ENCODE measurements at regions not wholly inside any gene's neighbourhood (a gene's known extent, or its start where the extent isn't known, plus 50 kb on each side); places are given as distances from the start of the nearest gene placed in this dataset.

GRCh38 chr3:139764936-139765335, 87.2 kb upstream of the NMNAT3 start:
- TF ChIP-seq POLR2A (IDR thresholded peaks at IDR 0.05) (no peak), CTCF (IDR thresholded peaks at IDR 0.05) (no peak)
